Thoracic aorta (tissue), 2 donors: ENCODE measurements at regions not wholly inside any gene's neighbourhood (a gene's known extent, or its start where the extent isn't known, plus 50 kb on each side); places are given as distances from the start of the nearest gene placed in this dataset.

Experiments used
- ATAC-seq: fragments of 150-250 bp; one replicate; pipeline ENCODE4 v1.8.0; 2017; ENCODE audit warnings: low read depth; ENCODE audit not compliant: insufficient number of reproducible peaks, low FRiP score
- DNase-seq: peaks from one replicate; pipeline ENCODE4 v3.0.0-alpha.2; 2020; ENCODE audit warnings: low spot score
- H3K27ac ChIP-seq, 2 donors: fragments of 200-600 bp; sonication (generic); 1 replicate in 1 of 2; 2 replicates in 1 of 2; pipeline ENCODE4 v1.5.1; 2016; ENCODE audit warnings: mild to moderate bottlenecking in 2 of 2, moderate library complexity in 2 of 2
- H3K27me3 ChIP-seq: fragments of 200-600 bp; sonication (generic); replicated peaks from 2 replicates; pipeline ENCODE4 v1.6.0; 2016; ENCODE audit warnings: mild to moderate bottlenecking; ENCODE audit not compliant: insufficient read depth
- H3K36me3 ChIP-seq: fragments of 200-600 bp; sonication (generic); one replicate; pipeline ENCODE4 v1.5.1; 2016
- H3K4me1 ChIP-seq, 2 donors: fragments of 200-600 bp; sonication (generic); 1 replicate in 1 of 2; 2 replicates in 1 of 2; pipeline versions ENCODE4 v1.5.1 to v1.6.0; 2016; ENCODE audit warnings: low read depth in 2 of 2, mild to moderate bottlenecking in 1 of 2; ENCODE audit not compliant: control insufficient read depth in 1 of 2
- H3K4me3 ChIP-seq: fragments of 200-600 bp; sonication (generic); 2 replicates; pipeline ENCODE4 v1.5.1; 2016; ENCODE audit warnings: mild to moderate bottlenecking
- H3K9me3 ChIP-seq: fragments of 200-600 bp; sonication (generic); 2 replicates; pipeline ENCODE4 v1.5.1; 2016
- TF ChIP-seq, protein P1 (sequence below): fragments of 200-600 bp; sonication (generic); IDR thresholded peaks from one replicate; pipeline ENCODE4 v1.5.1; 2019; ENCODE audit warnings: antibody characterized with exemption

DNA sequence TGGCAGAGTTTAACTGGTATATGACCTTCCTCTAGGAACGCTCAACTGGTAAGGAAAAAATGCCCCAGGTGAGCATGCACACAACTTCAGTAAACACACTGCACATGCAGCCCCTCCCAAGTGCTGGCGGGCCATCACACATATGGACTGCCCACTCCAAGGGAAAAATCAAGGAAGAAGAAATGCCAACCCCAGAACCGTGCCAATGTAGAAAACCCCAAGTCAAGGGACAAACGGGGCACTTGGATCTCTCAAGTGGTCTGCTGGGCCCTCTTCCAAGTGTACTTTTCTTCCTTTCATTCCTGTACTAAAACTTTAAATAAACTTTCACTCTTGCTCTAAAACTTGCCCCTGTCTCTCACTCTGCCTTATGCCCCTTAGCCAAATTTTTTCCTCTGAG lies 76.4 kb upstream of the ACVR1 start:
- H3K27ac ChIP-seq = no peak overlapping the region
- ATAC-seq = no peak
- H3K4me3 ChIP-seq = no peak overlapping the region
- H3K4me1 ChIP-seq = no peaks in the 10 kb centered on the region
- no peaks in the 10 kb centered on the region for H3K27me3 ChIP-seq
- TF ChIP-seq, protein P1, sequence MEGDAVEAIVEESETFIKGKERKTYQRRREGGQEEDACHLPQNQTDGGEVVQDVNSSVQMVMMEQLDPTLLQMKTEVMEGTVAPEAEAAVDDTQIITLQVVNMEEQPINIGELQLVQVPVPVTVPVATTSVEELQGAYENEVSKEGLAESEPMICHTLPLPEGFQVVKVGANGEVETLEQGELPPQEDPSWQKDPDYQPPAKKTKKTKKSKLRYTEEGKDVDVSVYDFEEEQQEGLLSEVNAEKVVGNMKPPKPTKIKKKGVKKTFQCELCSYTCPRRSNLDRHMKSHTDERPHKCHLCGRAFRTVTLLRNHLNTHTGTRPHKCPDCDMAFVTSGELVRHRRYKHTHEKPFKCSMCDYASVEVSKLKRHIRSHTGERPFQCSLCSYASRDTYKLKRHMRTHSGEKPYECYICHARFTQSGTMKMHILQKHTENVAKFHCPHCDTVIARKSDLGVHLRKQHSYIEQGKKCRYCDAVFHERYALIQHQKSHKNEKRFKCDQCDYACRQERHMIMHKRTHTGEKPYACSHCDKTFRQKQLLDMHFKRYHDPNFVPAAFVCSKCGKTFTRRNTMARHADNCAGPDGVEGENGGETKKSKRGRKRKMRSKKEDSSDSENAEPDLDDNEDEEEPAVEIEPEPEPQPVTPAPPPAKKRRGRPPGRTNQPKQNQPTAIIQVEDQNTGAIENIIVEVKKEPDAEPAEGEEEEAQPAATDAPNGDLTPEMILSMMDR = no peak
- DNase-seq = no peak
- H3K36me3 ChIP-seq = no peaks in the 10 kb centered on the region
- peaks cover 7% of the 10 kb centered on the region for H3K9me3 ChIP-seq

- H3K27ac ChIP-seq = no peak overlapping the region
- H3K27me3 ChIP-seq = no peaks in the 10 kb centered on the region
- no peaks in the 10 kb centered on the region for H3K4me1 ChIP-seq
- no peak overlapping the region for H3K4me3 ChIP-seq
- TF ChIP-seq, protein P1 = no peak
- no peaks in the 10 kb centered on the region for H3K9me3 ChIP-seq
- ATAC-seq = no peak
- DNase-seq = no peak
- H3K36me3 ChIP-seq = no peaks in the 10 kb centered on the region
Observed at GRCh38 chr2:157948856-157949255, 72.7 kb upstream of the ACVR1 start.

DNA sequence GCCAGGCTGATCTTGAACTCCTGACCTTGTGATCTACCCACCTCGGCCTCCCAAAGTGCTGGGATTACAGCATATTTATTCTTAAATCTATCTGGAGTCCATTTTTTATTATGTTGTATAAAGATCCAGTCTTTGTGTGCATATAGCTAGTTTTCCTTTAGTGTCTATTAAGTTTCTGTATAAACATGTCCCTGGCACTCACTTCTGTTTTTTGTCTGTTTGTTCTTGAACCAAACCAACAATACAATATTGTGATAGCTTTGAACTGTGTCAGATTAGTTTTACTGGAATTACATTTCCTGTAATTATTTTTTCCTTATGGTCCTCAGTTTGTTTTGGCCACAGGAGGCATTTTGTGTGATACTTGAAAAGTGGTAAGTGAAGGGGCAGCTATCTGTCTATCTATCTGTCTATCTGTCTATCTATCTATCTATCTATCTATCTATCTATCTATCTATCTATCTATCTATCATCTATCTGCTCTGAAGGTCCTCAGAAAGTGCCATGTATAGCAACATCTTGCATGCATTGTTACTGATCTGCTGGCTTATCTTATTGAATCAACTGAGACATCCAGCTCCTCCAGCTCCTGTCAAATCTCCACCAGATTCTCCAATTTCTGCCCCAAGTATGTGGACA lies 70.9 kb upstream of the ACVR1 start:
- no peak overlapping the region for H3K27ac ChIP-seq
- no peaks in the 10 kb centered on the region for H3K27me3 ChIP-seq
- no peaks in the 10 kb centered on the region for H3K4me1 ChIP-seq
- DNase-seq (no peak), ATAC-seq (no peak)
- no peaks in the 10 kb centered on the region for H3K36me3 ChIP-seq
- H3K9me3 ChIP-seq = no peaks in the 10 kb centered on the region
- TF ChIP-seq, protein P1 = no peak
- no peak overlapping the region for H3K4me3 ChIP-seq

DNA sequence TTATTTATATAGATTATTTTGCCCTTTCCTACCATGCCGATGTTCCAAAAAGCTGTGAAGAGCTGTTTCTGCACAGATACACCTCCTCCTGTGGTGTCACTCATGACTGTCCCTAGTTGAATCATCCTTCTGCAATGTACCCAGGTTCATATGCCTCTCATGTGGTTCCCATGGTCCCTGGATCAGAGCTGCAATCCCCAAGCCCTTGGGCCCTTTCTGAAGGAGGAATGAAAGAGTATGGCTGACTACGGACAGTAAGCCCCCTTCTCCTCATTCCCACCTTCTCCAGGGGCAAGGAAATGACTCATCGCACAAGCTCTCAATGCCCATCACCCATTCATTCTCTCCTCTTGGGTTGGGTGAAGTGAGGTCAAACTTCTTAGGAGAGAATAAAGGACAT lies 63.9 kb upstream of the ACVR1 start:
- ATAC-seq (no peak), DNase-seq (no peak)
- no peak overlapping the region for H3K27ac ChIP-seq
- TF ChIP-seq, protein P1 = no peak
- no peaks in the 10 kb centered on the region for H3K9me3 ChIP-seq
- no peak overlapping the region for H3K4me3 ChIP-seq
- no peaks in the 10 kb centered on the region for H3K27me3 ChIP-seq
- no peaks in the 10 kb centered on the region for H3K36me3 ChIP-seq
- no peaks in the 10 kb centered on the region for H3K4me1 ChIP-seq

- H3K4me1 ChIP-seq = no peaks in the 10 kb centered on the region
- DNase-seq (no peak), ATAC-seq (no peak)
- H3K4me3 ChIP-seq = no peak overlapping the region
- TF ChIP-seq, protein P1 = no peak
- no peak overlapping the region for H3K27ac ChIP-seq
- H3K27me3 ChIP-seq = no peaks in the 10 kb centered on the region
- no peaks in the 10 kb centered on the region for H3K36me3 ChIP-seq
- H3K9me3 ChIP-seq = no peaks in the 10 kb centered on the region
Observed at GRCh38 chr2:157938556-157938955, 62.4 kb upstream of the ACVR1 start.
